ENCODE measurements at regions not wholly inside any gene's neighbourhood (a gene's known extent, or its start where the extent isn't known, plus 50 kb on each side); places are given as distances from the start of the nearest gene placed in this dataset.

GRCh38 chr22:48697694-48698276, 1129.9 kb downstream of the BRD1 start:
- TF ChIP-seq POLR2A (IDR thresholded peaks at IDR 0.05) (no peak), CTCF (IDR thresholded peaks at IDR 0.05) (no peak)

Measured in heart left ventricle (tissue), 13 donors.